Glutamatergic neuron (in vitro differentiated cells): ENCODE measurements at regions not wholly inside any gene's neighbourhood (a gene's known extent, or its start where the extent isn't known, plus 50 kb on each side); places are given as distances from the start of the nearest gene placed in this dataset.
"Not testable (repeated sequence)": the region's sequence is repeated elsewhere in the genome, so short reads cannot be mapped to it uniquely, and the experiment has no call there.

Source experiments
- DNase-seq: peaks from one replicate; pipeline ENCODE4 v3.0.0; 2022
- H3K27ac Mint-ChIP-seq: one replicate; pipeline ENCODE4 v1.8.0; 2020; ENCODE audit warnings: mild to moderate bottlenecking, mixed read lengths, inconsistent platforms; ENCODE audit not compliant: unreplicated experiment
- H3K27me3 Mint-ChIP-seq: one replicate; pipeline ENCODE4 v1.8.0; 2020; ENCODE audit warnings: mild to moderate bottlenecking, moderate library complexity, mixed read lengths, inconsistent platforms; ENCODE audit not compliant: unreplicated experiment
- H3K36me3 Mint-ChIP-seq: one replicate; pipeline ENCODE4 v1.8.0; 2020; ENCODE audit warnings: mild to moderate bottlenecking, mixed read lengths, inconsistent platforms; ENCODE audit not compliant: unreplicated experiment
- H3K4me1 Mint-ChIP-seq: one replicate; pipeline ENCODE4 v1.8.0; 2020; ENCODE audit warnings: mild to moderate bottlenecking, low read depth, mixed read lengths, inconsistent platforms; ENCODE audit not compliant: unreplicated experiment
- H3K4me3 Mint-ChIP-seq: one replicate; pipeline ENCODE4 v1.8.0; 2020; ENCODE audit warnings: mild to moderate bottlenecking, mixed read lengths, inconsistent platforms; ENCODE audit not compliant: unreplicated experiment
- H3K9me3 Mint-ChIP-seq: one replicate; pipeline ENCODE4 v1.8.0; 2020; ENCODE audit warnings: mild to moderate bottlenecking, moderate library complexity, mixed read lengths, inconsistent platforms; ENCODE audit not compliant: unreplicated experiment
- TF ChIP-seq, protein P1 (sequence below): fragments of 200-600 bp; sonication (generic); IDR thresholded peaks from one replicate; pipeline ENCODE4 v1.5.0; 2021; ENCODE audit not compliant: partially characterized antibody, unreplicated experiment

DNA sequence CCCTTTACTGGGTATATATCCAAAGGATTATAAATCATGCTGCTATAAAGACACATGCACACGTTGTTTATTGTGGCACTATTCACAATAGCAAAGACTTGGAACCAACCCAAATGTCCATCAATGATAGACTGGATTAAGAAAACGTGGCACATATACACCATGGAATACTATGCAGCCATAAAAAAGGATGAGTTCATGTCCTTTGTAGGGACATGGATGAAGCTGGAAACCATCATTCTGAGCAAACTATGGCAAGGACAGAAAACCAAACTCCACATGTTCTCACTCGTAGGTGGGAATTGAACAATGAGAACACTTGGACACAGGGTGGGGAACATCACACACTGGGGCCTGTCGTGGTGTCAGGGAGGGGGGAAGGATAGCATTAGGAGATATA lies 59.2 kb downstream of the CXorf49B start:
- not testable (repeated sequence) for H3K4me1 Mint-ChIP-seq, H3K27ac Mint-ChIP-seq, H3K27me3 Mint-ChIP-seq, H3K36me3 Mint-ChIP-seq, H3K9me3 Mint-ChIP-seq, DNase-seq, H3K4me3 Mint-ChIP-seq

DNA sequence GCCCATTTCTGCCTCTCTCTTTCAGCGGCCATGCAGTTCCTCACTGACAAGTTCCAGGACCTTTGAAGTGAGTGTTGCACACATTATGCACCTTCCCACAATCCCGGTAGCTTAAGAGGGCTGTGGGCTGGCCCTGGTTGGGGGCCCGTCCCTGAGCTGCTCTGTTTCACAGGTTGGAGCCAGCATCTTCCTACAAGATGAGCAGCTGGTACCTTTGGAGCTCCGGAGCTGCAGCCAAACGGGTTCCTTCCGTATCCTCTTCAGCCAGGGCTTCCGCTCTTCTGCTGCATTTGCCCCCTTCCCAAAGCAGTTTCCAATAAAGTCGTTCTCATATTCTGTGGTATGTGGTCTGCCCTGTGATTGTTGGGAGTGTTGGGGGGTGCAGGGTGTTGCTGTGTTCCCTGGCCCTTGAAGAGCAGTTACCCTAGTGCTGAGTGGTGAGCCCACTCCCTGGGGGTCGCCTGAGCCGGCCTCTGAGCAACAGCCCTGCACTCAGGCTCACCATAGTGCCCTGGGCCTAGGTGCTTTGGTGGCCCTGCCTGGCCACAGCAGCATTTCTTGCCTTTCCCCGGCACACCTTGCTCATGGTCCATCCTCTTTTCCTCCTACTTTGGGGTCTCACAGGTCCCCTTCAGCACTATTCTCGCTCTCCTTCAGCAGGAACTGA lies 60.4 kb downstream of the CXorf49B start:
- Mint-ChIP-seq H3K27me3 (no peaks in the 10 kb centered on the region), H3K36me3 (peaks cover 3% of the 10 kb centered on the region), H3K4me3 (no peak overlapping the region), H3K9me3 (peaks cover 3% of the 10 kb centered on the region), H3K27ac (no peak overlapping the region), H3K4me1 (no peaks in the 10 kb centered on the region)
- TF ChIP-seq, protein P1, sequence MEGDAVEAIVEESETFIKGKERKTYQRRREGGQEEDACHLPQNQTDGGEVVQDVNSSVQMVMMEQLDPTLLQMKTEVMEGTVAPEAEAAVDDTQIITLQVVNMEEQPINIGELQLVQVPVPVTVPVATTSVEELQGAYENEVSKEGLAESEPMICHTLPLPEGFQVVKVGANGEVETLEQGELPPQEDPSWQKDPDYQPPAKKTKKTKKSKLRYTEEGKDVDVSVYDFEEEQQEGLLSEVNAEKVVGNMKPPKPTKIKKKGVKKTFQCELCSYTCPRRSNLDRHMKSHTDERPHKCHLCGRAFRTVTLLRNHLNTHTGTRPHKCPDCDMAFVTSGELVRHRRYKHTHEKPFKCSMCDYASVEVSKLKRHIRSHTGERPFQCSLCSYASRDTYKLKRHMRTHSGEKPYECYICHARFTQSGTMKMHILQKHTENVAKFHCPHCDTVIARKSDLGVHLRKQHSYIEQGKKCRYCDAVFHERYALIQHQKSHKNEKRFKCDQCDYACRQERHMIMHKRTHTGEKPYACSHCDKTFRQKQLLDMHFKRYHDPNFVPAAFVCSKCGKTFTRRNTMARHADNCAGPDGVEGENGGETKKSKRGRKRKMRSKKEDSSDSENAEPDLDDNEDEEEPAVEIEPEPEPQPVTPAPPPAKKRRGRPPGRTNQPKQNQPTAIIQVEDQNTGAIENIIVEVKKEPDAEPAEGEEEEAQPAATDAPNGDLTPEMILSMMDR = no peak
- DNase-seq = no peak

DNA sequence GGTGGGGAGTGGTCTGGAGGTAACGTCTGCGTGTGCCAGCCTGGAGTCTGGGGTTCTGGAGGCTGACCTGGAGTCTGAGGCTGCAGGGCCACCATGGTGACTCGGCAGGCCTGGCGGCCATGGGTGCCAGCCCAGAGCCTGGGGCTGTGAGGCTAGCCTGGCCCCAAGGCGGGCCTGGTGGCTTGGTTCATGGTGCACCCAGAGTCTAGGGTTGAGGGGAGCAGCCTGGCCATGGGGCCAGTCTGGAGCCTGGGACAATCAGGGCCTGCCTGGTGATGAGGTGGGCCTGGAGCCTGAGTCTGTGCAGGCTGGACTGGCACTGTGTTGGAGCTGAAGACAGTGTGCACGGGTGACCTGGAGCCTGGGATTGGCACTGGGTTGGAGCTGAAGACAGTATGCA lies 64.9 kb downstream of the CXorf49B start:
- Mint-ChIP-seq H3K4me1 (peaks cover 2% of the 10 kb centered on the region), H3K27me3 (peaks cover 4% of the 10 kb centered on the region), H3K4me3 (no peak overlapping the region), H3K36me3 (peaks cover 16% of the 10 kb centered on the region), H3K27ac (no peak overlapping the region), H3K9me3 (no peaks in the 10 kb centered on the region)
- no peak for DNase-seq
- TF ChIP-seq, protein P1 = no peak

DNA sequence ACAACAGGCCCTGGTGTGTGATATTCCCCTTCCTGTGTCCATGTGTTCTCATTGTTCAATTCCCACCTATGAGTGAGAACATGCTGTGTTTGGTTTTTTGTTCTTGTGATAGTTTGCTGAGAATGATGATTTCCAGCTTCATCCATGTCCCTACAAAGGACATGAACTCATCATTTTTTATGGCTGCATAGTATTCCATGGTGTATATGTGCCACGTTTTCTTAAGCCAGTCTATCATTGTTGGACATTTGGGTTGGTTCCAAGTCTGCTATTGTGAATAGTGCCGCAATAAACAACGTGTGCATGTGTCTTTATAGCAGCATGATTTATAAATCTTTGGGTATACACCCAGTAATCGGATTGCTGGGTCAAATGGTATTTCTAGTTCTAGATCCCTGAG lies 72.6 kb upstream of the NHSL2 start:
- H3K36me3 Mint-ChIP-seq, H3K9me3 Mint-ChIP-seq, H3K4me3 Mint-ChIP-seq, DNase-seq, H3K4me1 Mint-ChIP-seq, H3K27me3 Mint-ChIP-seq, H3K27ac Mint-ChIP-seq: not testable (repeated sequence)

DNA sequence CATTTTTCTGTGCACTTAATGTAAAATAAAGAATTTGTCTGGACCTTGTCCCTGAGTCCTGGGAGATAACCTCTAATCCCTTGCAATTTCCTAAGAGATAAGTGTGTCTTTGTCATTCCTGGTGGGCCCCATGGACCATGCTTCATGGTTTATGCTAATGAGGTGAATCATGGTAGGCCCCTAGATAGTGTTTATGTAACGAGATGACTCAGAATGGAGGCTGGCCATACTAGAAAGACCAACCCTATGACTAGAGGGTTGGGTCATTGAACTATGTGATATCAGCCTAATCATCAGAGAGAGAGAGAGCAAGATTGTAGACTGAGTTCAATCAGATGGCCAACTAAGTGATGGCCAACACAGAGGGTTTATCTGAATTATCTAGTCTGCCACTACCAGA lies 64.2 kb upstream of the NHSL2 start:
- TF ChIP-seq, protein P1 = no peak
- Mint-ChIP-seq H3K4me1 (no peaks in the 10 kb centered on the region), H3K27me3 (no peaks in the 10 kb centered on the region), H3K27ac (no peak overlapping the region), H3K4me3 (no peak overlapping the region), H3K36me3 (no peaks in the 10 kb centered on the region), H3K9me3 (no peaks in the 10 kb centered on the region)
- no peak for DNase-seq

DNA sequence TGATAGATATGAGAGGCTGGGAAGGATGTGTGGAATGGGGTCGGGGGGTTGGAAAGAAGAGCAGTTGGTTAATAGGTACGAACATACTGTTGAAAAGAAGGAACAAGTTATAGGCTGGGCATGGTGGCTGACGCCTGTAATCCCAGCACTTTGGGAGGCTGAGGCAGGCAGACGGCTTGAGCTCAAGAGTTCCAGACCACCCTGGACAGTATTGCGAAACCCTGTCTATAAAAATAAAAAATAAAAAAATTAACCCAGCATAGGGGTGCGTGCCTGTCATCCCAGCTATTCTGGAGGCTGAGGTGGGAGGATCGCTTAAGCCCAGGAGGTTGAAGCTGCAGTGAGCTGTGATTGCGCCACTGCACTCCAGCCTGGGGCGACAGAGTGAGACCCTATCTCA lies 58.5 kb upstream of the NHSL2 start:
- Mint-ChIP-seq H3K27me3 (no peaks in the 10 kb centered on the region), H3K4me3 (no peak overlapping the region), H3K27ac (no peak overlapping the region), H3K36me3 (no peaks in the 10 kb centered on the region), H3K9me3 (no peaks in the 10 kb centered on the region), H3K4me1 (no peaks in the 10 kb centered on the region)
- TF ChIP-seq, protein P1 = no peak
- DNase-seq = no peak
